ENCODE measurements at regions not wholly inside any gene's neighbourhood (a gene's known extent, or its start where the extent isn't known, plus 50 kb on each side); places are given as distances from the start of the nearest gene placed in this dataset.

DNA sequence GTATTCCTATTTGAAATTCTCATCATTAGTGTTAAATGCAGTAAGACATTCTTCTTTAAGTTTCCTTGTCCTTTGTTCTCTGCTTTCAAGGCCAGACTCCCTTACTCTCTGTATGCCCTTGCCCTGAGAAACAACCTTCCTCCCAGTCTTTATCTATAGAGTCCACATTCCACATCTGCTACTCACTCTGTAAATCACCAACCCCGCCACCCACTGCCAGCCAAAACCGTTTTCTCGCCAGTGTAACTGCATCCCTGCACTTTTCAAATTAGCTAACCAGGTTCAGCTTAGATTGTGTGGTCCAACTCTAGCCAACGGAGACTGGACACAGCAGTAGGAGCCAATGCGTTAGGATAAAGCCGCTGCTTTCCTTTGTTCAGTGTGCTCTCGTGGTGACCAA lies 402.4 kb upstream of the PDZRN3 start:
- Histone ChIP-seq H3K9me3 (no peaks in the 10 kb centered on the region), H3K4me1 (ENCODE audit: control insufficient read depth in 1 of 2, low read depth in 2 of 2) (no peaks in the 10 kb centered on the region), H3K27ac (no peak overlapping the region), H3K27me3 (replicated peaks; ENCODE audit: insufficient read depth) (no peaks in the 10 kb centered on the region), H3K36me3 (no peaks in the 10 kb centered on the region), H3K4me3 (no peak overlapping the region)
- DNase-seq (ENCODE audit: low spot score) (no peak), ATAC-seq (ENCODE audit: insufficient number of reproducible peaks, low FRiP score, low read depth) (no peak)
- TF ChIP-seq, protein P1, sequence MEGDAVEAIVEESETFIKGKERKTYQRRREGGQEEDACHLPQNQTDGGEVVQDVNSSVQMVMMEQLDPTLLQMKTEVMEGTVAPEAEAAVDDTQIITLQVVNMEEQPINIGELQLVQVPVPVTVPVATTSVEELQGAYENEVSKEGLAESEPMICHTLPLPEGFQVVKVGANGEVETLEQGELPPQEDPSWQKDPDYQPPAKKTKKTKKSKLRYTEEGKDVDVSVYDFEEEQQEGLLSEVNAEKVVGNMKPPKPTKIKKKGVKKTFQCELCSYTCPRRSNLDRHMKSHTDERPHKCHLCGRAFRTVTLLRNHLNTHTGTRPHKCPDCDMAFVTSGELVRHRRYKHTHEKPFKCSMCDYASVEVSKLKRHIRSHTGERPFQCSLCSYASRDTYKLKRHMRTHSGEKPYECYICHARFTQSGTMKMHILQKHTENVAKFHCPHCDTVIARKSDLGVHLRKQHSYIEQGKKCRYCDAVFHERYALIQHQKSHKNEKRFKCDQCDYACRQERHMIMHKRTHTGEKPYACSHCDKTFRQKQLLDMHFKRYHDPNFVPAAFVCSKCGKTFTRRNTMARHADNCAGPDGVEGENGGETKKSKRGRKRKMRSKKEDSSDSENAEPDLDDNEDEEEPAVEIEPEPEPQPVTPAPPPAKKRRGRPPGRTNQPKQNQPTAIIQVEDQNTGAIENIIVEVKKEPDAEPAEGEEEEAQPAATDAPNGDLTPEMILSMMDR (IDR thresholded peaks at IDR 0.05), result no peak

DNA sequence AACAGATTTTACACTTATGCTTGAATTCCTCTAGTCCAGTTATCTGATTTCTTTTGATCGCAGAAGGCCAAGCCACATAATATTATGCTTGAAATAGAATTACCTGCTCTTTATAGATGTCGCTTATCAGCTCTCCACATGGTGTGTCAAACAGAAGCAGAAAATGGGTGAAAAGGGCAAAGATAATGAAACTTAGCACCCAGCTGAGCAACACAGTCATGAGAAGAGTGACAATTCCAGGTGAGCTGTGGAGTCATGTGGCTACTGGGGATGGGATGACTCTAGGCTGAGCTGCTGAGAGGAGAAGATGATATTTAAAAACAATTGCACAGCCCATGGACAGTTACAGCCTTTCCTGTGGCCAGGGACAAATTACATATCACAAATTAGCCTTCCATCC lies 398.7 kb upstream of the PDZRN3 start:
- H3K27ac ChIP-seq, result no peak overlapping the region

DNA sequence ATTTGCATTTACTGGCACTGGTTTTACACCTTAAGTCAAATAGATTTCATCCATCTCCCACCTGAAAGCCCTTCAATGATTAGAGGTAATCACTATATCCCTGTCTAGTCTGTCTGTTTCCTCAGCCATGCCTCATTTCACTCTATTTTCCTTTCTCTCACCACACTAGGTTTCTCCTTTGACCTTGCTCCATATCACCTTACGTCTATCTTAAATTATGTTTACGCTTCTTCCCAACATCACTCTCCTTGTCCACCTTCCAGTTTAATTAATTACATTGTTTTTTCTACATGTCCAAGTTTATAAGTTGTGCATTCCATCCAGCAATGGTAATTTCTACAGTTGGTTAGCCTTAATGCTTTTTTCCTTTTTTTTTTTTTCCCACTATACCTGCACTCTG lies 396.7 kb upstream of the PDZRN3 start:
- no peaks in the 10 kb centered on the region for H3K27me3 ChIP-seq (replicated peaks; ENCODE audit: insufficient read depth)
- no peak overlapping the region for H3K4me3 ChIP-seq
- ATAC-seq (ENCODE audit: insufficient number of reproducible peaks, low FRiP score, low read depth), result no peak
- TF ChIP-seq, protein P1 (IDR thresholded peaks at IDR 0.05), result no peak
- no peaks in the 10 kb centered on the region for H3K4me1 ChIP-seq (ENCODE audit: control insufficient read depth in 1 of 2, low read depth in 2 of 2)
- no peak overlapping the region for H3K27ac ChIP-seq
- no peak for DNase-seq (ENCODE audit: low spot score)
- no peaks in the 10 kb centered on the region for H3K36me3 ChIP-seq
- H3K9me3 ChIP-seq, result no peaks in the 10 kb centered on the region

More for the DNA sequence above, 398.7 kb upstream of the PDZRN3 start:
- H3K36me3 ChIP-seq, result no peaks in the 10 kb centered on the region
- H3K27me3 ChIP-seq (replicated peaks; ENCODE audit: insufficient read depth), result no peaks in the 10 kb centered on the region
- H3K9me3 ChIP-seq, result no peaks in the 10 kb centered on the region
- H3K4me3 ChIP-seq, result no peak overlapping the region
- TF ChIP-seq, protein P1 (IDR thresholded peaks at IDR 0.05), result no peak
- ATAC-seq (ENCODE audit: insufficient number of reproducible peaks, low FRiP score, low read depth), result no peak
- no peaks in the 10 kb centered on the region for H3K4me1 ChIP-seq (ENCODE audit: control insufficient read depth in 1 of 2, low read depth in 2 of 2)
- no peak for DNase-seq (ENCODE audit: low spot score)

DNA sequence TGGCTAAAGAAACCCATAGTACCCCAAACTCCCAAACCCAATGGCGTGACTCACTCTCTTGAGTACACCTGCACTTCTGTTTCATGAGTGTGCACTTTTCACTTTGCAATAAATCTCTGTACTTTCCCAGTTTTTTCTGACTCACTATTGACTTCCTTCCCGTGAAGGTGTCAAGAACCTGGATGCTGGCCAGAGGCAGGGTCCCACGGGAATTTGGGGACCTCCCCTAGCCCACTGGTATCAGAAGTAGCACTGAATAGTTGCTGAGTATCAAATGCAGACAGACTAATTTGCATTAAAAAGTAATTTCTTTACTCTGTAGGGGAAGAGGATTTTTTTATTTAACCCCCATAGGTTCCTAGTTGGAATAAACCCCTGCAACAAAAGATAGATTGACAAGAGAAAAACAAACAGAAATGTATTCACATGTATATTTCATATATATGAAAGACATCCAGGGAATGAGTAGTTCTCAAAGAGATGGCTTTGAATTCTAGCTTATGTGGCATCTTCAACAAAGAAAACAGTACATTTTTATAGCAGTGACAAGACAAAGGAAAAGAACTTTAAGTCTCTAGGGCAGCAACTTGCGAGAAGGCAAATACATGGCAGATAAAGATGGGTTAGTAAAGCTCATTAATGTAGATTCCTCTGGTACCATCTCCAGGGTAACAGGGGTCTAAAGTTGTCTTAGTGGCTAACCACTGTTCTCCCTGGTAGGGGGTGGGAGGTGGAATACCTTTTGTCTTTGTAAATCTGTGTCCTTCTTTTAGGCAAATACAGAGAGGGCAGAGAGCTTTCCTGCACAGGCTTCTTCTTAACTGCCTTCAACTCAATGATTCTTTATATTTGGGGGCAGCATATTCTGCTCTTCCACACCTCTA lies 385.5 kb upstream of the PDZRN3 start:
- no peaks in the 10 kb centered on the region for H3K4me1 ChIP-seq (ENCODE audit: control insufficient read depth in 1 of 2, low read depth in 2 of 2)
- no peak overlapping the region for H3K4me3 ChIP-seq
- DNase-seq (ENCODE audit: low spot score) (no peak), ATAC-seq (ENCODE audit: insufficient number of reproducible peaks, low FRiP score, low read depth) (no peak)
- H3K27ac ChIP-seq, result no peak overlapping the region
- no peaks in the 10 kb centered on the region for H3K9me3 ChIP-seq
- TF ChIP-seq, protein P1 (IDR thresholded peaks at IDR 0.05), result no peak
- no peaks in the 10 kb centered on the region for H3K36me3 ChIP-seq
- no peaks in the 10 kb centered on the region for H3K27me3 ChIP-seq (replicated peaks; ENCODE audit: insufficient read depth)

DNA sequence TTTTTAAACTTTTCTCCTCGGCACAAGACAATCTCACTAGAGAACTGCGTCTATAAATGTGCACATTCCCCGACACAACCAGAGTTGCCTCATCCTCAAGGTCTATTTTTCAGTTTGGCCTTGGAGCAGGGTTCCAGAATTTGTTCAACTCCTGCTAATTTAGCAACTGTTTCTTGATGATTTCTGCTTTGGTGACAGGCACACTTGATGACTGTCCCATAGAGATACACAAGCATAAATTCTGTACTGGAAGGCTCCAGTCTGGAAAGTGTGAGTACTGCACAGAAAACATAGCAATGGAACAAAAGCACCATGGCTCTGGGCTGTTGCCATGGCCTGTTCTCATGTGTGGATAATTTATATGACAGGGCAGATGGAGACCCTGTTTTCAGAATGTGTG lies 379.6 kb upstream of the PDZRN3 start:
- Histone ChIP-seq H3K27ac (no peak overlapping the region), H3K4me1 (ENCODE audit: control insufficient read depth in 1 of 2, low read depth in 2 of 2) (no peaks in the 10 kb centered on the region), H3K36me3 (no peaks in the 10 kb centered on the region), H3K27me3 (replicated peaks; ENCODE audit: insufficient read depth) (no peaks in the 10 kb centered on the region), H3K9me3 (no peaks in the 10 kb centered on the region), H3K4me3 (no peak overlapping the region)
- TF ChIP-seq, protein P1 (IDR thresholded peaks at IDR 0.05), result no peak
- DNase-seq (ENCODE audit: low spot score), result no peak
- no peak for ATAC-seq (ENCODE audit: insufficient number of reproducible peaks, low FRiP score, low read depth)

Measured in thoracic aorta (tissue), 2 donors.